Hematopoietic multipotent progenitor cell treated with erythropoietin and hydrocortisone succinate and interleukin-3 and kit ligand, for 15 days (in vitro differentiated cells): ENCODE measurements at regions not wholly inside any gene's neighbourhood (a gene's known extent, or its start where the extent isn't known, plus 50 kb on each side); places are given as distances from the start of the nearest gene placed in this dataset.

ENCODE experiments used
- DNase-seq: peaks from one replicate; pipeline ENCODE4 v3.0.0-alpha.2; 2015; ENCODE audit warnings: low spot score

DNA sequence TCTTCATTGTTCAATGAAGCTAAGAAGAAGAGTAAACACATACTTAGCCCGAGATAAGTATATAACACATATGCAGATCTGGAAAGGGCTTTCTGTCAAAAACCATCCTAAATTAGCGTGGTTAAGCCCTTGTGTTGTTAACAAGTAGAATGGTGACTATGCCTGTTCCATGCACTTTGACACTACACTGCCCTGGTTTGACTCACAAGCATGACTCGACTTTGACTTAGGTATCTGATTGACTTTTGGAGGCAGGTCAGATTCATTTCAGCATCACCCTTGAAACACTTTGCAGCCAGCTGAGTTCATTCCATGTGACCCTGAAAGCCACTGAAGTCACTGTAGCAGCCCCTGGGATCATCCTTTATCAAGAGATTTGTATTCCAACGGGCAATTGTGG, 239.8 kb downstream of the TBX18 start:
- no peak for DNase-seq

DNA sequence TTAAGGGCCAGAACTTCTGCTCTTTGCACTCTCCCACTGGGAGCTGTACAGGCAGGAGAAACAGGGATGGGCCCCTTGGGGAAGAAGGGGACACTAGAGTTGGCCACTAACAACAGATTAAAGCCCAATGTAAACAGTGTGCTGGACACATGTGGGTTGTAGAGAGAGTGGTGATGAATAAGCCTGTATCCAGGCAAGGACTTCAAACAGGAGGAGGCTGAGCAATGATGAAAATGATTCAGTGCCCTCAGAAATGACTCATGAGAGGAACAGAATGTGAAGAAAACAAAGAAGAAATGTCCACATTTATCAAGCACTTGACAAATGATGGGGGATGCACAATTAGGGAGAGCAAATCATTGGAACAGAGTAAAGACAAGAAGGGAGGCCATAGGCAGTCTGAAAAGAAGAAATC, 242.3 kb downstream of the TBX18 start:
- DNase-seq = no peak

DNA sequence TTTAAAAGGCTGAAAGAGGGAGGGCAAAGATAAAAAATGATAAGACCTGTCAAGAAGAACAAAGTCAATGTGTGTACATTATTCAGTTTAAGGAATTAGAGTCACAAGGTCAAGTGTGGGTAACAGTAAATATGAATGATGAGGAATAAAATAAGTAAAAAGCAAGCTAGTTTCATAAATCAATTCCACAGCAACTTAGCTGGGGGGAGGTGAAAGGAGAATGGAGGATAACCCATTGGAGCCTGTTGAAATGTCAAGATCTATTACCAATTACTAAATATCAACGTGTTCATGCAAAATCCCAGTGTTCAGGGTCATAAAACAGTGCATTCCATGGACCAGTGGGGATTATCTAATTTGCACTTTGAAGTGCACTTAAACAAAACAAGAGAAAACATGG, 242.9 kb downstream of the TBX18 start:
- DNase-seq = no peak

DNA sequence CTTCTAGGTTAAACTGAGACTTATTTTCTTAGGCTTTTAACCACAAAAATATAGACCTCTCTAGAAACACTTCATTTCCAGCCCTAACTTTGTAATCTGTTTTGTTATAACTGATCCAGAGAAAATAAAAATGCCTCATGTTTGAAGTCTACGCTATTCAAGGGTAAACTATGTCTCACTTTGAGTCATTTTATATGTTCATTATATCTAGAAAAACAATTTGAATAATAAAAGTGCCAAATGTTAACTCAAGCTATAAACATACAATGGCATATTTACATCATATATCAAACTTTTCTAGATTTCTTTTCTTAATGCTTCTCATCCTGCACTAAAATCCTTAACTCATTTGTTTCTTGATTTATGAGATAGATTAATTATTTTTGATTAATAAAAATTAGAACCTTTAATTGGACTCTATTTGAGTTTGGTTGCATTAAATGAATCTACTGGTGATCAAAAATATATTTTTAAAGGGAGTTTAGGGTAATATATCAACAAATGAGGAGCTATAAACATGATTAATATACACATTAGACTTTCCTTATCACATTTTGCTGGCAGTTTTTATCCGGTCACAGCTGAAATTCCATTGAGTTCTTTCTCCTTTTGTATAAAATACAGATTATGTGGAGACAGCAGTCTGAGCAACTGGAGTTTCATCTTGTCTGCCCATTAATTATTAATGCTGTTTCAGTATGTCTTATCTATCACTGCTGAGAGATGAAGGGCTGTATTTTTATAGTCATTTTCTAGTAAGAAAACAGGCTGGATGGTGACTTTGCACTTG, 246.5 kb downstream of the TBX18 start:
- no peak for DNase-seq

DNA sequence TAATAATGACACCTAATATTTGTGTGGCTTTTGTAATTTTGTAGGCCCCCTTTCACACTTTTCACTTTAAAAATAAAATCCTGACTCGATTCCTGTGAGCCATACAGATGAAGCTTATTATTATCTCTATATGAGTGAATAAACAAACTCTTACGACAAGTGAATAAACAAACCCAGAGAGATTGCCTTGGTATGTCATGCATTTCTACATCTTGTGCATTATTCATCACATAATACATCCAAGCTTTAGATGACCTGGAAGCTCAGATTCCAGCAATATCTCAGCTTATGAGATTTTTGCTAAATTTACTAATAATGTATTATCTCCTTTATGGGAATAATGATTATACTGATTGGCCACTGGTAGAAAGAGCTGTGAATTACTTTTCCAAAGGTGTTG, 248.2 kb downstream of the TBX18 start:
- no peak for DNase-seq

DNA sequence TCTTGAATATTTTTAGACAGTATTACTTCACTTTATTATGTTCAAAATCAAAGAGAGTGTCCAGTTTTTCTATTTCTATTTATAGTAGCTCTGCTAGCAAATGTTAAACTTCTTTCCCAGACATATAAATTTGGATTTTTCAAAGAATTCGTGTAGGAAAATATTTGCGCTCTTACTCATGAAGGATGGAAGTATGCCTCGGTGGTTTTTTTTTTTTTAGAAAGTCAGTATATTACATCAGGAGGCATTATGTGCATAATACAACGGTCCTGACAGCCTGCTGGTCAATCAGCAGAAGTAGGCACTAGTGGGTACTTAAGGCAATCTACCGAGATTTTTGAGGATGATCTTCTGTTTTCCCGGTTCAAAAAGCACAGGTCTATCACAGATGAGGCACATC, 249.3 kb downstream of the TBX18 start:
- no peak for DNase-seq

DNA sequence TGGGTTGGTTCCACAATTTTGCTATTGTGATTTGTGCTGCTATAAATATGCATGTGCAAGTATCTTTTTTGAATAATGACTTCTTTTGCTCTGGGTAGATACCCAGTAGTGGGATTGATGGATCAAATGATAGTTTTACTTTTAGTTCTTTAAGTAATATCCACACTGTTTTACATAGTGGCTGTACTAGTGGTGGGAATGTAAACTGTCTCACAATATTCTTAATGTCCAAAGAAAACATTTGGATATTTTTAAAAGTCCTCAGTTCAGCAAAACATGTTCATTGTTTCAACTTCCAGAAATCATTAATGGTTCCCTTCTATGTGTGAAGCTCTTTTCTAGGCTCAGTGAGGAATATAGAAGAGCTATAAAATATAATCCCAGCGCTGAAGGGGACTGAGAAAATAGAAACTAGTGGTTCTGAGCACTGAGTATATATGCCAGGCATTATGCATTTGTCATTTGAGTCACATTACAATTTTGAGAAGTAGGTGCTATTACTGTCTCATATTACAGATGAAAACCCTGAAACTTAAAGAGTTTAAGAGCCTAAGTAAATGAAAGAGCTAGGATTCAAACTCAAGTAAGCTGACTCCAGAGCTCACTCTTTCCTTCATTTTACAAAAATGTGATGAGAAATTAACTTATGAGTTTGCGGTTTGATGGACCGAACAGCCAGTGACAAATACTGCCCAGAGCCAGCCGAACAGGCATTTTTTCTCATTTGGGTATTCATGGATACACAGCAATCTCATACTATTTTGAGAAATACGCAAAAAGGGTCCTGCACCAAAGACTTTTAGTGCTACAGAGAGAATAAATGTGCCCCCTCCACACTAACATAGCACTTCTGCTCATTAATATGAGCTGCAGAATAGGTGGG, 250.1 kb downstream of the TBX18 start:
- DNase-seq = no peak

DNA sequence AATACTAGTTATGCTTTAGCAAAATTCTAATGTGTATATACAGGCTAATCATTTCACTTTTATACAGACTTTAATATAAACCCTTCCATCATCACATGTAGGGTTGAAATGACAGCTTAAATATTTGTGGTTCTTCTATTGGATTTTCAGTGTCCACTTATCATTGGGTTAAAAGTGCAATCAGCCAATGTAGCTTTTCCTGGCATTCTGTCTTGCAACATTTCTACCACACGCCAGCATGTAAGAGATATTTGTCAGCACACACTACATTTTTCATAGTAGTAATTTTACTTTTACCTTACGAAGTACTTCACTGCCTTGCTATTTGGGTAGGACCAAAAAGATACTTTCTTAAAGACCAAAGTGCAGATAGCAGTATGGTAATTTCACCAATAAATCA, 252.0 kb downstream of the TBX18 start:
- no peak for DNase-seq

DNA sequence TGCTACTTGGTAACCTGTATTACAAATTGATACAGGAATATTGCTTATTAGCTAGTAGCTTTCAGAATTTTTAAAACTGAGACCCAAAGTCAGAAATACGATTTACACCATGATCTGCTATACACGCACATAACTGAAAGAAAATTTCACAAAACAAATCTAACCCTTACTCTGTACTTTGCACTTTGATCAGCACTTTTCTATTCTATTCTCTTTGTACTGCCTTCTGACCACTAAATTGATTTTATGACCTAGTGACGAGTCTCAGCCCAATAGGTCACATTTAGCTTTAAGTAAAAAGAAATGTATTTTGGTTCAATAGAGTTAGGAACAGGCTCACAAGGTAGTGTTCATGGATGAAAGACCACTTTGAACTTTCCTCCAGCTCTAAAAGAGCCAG, 252.5 kb downstream of the TBX18 start:
- no peak for DNase-seq

DNA sequence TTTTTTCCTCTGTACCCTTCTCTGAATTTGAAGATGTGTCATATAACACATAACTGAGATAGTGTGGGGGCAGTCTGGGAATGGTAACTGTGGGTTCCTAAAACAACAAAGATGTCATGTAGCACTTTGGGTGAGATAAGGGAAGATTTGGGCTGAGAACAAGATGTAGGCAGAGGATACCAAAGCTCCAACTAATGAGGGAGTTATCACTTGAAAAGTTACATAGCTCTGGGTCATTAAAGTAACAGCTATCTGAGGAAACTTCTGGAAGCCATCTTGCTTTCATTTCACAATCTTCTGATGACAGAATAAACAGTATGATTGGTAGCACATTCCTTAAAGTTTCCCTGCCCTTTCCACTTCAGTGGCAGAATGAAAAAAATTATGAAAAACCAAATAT, 255.4 kb downstream of the TBX18 start:
- no peak for DNase-seq

DNA sequence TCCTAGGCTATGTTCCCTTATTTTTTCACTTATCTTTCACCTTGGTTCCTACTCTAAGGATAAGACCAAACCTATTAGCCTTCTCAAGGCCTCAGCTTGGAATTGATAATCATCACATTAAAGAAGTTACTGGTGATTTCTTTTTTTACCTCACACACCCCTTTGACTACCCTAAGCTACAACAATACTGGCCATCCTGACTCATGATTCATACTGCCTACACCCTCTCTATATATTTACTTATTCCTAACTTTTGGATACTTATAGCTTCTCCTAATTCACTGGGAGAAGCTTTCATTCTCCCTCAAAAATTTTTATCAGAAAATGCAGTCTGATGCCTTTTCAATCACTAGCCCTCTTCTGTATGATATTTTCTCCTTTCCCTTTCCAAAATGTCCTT, 256.1 kb downstream of the TBX18 start:
- no peak for DNase-seq

DNA sequence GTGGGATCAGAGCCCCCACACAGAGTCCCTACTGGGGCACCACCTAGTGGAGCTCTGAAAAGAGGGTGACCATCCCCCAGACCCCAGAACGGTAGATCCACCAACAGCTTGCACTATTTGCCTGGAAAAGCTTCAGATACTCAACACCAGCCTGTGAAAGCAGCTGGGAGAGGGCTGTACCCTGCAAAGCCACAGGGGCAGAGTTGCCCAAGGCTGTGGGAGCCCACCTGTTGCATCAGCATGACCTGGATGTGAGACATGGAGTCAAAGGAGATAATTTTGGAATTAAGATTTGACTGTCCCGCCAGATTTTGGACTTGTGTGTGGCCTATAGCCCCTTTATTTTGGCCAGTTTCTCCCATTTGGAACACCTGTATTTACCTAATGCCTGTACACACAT, 260.4 kb downstream of the TBX18 start:
- no peak for DNase-seq

DNA sequence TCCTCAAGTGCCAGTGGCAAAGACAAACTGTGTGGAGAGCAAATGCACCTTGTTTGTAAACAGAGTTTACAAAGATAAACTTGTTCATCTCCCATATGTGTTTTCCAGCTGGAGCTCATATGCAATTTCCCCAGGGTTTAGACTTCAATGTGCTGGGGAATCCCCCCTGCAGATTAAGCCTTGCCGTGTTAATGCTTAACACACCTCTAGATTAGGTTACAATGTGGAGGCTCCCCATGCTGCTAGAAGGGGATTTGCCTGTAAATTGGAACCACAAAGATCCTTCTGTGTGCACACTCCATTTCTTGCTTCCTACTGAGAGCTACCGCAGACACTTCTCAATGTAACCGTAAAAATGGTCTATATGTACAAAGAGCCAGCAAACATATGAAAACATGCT, 263.1 kb downstream of the TBX18 start:
- DNase-seq = no peak

DNA sequence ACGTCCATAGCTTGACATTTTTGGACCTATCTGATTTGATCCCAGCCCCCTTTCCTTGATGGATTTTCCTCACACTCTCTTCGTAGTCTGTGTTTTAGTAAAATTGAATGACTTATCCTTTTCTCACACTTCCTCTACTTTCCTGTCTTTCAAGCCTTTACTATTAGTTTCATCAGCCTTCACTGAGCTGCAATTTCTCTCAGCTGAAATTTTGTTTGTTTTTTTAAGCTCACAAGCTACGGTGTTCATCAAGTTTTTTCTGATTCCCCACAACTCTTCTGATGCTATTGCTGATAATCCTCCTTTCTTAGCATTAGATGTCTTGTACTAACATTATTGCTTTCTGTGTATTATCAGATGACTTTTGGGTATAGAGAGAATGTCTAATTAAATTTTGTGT, 263.7 kb downstream of the TBX18 start:
- no peak for DNase-seq

DNA sequence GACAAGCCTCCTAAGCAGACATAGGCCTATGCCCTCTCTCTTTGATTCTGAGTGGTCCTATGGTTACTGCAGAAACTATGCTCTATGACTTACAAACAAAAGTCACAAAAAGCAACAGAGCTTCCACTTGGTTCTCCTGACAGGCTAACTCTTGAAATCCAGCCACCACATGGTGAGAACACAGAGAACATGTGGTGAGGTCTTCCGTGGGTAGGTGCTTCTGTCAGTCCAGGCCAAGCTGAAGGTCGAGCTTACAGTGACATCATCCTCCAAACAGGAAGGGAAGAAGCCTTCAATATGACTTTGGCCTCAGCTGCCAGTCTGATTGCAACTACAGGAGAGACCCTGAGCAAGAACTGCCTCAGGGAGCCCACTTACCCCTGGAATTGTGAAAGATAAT, 265.5 kb downstream of the TBX18 start:
- no peak for DNase-seq

DNA sequence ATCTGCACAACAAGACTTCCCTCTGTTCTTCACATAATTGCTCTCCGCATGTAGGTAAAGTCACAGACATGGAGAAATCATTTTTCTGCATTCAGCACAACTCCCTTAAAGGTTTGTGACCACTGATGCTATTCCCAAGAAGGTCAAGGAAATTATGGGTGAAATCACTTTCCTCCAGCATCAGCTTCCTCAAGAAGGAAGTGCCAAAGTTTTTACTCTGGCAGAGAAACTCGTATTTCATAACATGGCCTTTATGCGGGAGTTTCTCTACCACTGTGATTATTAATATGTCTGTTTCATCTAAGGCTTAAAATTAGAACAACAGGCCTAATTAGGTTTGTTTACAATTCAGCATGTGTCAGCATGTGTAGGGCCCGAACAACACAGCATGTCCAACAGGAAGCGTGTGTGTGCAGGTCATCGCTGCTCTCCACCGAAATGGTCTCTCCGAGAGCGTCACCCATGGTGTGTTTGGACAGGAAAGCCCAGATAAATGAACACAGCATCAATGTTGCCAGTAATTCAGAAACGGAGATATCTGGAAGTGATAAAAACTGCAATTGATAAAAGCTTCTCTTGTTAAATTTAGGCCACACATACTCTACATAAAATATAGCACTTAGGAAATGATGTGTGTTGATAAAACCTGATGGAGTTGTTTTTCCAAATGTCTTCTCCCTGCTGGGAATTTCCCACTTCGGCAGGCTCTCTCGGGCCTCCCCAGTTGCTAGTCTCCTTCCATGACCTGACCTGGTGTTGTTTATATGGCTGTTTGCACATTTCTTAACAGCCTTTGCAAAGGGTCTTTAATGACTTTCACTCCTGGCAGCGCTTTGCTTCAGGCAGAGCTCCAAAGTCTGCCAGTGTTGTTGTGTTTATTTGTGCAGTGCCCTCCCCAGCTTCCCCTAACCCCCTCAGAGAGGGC, 265.1 kb upstream of the CEP162 start:
- no peak for DNase-seq

DNA sequence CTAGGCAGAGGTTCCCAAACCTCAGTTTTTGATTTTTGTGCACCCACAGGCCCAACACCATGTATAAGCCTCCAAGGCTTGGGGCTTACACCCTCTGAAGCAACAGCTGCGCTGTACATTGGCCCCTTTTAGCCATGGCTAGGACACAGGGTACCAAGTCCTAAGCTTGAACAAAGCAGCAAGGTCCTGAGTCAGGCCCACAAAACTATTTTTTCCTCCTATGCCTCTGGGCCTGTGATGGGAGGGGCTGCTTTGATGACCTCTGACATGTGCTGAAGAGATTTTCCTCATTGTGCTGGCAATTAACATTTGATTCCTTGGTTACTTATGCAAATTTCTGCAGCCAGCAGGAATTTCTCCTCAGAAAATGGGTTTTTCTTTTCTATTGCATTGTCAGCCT, 262.2 kb upstream of the CEP162 start:
- no peak for DNase-seq

DNA sequence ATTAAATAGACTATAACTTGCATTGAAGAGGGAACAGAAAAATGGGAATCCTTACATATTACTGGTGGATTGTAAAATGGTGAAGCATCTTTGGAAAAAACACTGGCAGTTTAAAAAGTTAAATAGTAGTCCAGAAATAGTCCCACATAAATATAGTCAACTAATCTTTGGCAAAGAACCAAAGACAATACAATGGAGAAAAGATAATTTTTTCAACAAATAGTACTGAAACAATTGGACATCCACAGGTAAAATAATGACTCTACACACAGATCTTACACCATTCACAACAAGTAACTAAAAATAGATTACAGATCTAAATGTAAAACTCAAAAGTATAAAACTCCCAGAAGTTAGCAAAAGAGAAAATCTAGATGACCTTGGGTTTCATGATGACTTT, 259.1 kb upstream of the CEP162 start:
- no peak for DNase-seq

DNA sequence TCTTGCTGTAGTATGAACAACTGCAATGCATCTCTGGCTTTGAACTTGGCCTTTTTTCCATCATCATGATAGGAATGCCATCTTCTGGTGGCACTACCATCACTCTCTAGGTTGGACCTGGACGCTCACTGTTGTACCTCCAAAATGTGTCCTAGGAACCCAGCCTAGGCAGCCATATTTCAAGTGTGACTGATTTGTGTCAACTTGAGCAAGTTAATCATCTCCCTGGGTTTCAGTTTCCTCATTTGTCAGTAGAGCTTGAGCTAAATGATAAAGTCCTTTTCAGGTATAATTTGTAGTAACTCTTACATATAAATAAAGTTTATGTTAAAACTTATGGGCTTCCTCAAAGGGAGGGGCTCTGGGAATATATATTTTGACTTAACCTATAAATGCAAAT, 241.7 kb upstream of the CEP162 start:
- DNase-seq = no peak

DNA sequence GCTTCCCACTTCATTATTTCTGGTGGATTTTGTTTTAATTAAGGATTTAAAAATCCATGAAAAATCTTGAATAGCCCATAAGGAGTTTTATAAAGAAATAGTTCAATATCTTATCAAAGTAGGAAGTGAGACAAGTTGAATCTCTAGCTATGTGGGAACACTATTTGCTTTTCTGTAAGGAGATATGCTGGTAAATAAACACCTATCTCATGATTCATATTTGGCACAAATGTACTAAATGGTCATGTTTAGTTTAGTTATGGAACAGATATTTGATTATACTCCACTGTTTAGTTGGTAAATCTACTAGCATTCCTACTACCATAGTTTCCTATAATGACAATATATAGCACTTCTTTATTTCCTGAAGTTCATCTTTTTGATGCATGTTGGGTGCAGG, 239.9 kb upstream of the CEP162 start:
- no peak for DNase-seq

DNA sequence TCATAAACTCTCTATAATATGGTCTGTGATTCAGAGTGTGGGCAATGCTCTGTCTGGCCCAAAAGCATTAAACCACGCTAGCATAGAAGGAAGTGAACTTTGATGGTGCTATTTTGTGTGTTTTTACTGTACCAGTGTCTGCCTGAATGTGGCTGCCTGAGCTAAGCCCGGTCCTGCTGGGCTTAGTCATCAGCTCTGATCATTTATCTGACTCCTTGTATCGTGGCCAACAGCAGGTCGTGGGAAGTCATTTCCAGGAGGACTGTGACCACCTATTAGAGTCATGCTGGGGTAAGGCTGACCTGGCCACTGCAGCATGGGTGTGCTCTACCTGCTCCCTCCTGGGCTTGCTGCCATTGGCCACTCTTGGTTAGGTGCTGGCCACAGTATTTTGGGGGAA, 239.1 kb upstream of the CEP162 start:
- DNase-seq = no peak

DNA sequence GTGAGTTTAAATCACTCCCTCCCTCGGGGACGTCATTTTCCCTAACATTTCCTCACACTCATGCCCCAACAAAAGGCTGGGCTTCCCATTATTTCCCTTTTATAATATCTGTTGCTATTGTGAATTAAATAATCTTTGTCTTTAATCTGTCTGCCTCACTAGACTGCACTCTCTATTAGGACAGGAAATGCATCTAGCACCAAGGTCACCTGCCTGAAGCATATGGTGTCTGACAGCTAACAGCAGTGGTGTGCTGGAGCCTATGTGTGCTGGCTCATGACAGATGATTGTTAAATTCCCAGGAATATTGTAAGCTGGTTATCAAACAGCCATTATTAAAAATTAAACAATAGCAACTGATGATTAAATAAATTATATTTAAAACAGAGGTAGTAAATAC, 237.0 kb upstream of the CEP162 start:
- no peak for DNase-seq

DNA sequence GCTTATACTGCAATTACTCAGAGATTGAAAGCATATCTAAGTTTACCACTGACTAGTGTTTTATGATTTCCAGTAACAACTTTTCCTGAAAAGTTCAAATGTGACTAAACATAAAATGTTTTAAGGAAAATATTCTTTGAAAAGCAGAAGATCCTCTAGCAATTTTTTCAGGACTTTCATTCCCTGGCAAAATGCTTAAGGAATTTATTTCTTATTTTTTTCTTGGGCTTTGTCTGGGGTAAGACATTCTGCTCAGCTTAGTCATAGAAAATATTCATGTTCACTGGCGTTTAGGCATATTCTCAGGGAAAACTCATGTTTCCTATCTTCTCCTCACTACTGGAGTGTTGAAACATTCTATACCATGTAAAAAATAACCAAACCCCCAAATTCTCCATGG, 235.3 kb upstream of the CEP162 start:
- no peak for DNase-seq
